Stomach (tissue), 8 donors: ENCODE measurements at regions not wholly inside any gene's neighbourhood (a gene's known extent, or its start where the extent isn't known, plus 50 kb on each side); places are given as distances from the start of the nearest gene placed in this dataset.

ENCODE experiments used
- DNase-seq, 2 donors: peaks; one replicate each; pipeline versions ENCODE4 v3.0.0 to v3.0.0-alpha.2; 2013 to 2019
- H3K27ac ChIP-seq, 5 donors: fragments of 200-600 bp in 4 of 5; sonication (generic) in 4 of 5; one replicate each; pipeline ENCODE4 v1.5.1; 2013 to 2019; ENCODE audit warnings: mild to moderate bottlenecking in 1 of 5, moderate library complexity in 1 of 5
- H3K27me3 ChIP-seq, 3 donors: fragments of 200-600 bp; sonication (generic); one replicate each; pipeline ENCODE4 v1.5.1; 2017 to 2019; ENCODE audit warnings: mixed run types in 1 of 3
- H3K36me3 ChIP-seq, 4 donors: fragments of 200-600 bp; sonication (generic); 1 replicate in 3 of 4; 2 replicates in 1 of 4; pipeline ENCODE4 v1.5.1; 2016 to 2019
- H3K4me1 ChIP-seq, 4 donors: fragments of 200-600 bp; sonication (generic); one replicate each; pipeline ENCODE4 v1.5.1; 2016 to 2019
- H3K4me3 ChIP-seq, 4 donors: fragments of 200-600 bp; sonication (generic) in 3 of 4; one replicate each; pipeline ENCODE4 v1.5.1; 2016 to 2019; ENCODE audit warnings: mild to moderate bottlenecking in 1 of 4
- H3K9me3 ChIP-seq, 4 donors: fragments of 200-600 bp; sonication (generic); one replicate each; pipeline ENCODE4 v1.5.1; 2016 to 2019
- CTCF ChIP-seq, 7 experiments: fragments of 450-650 bp in 4 of 7; fragments of 200-600 bp in 3 of 7; sonication (generic) in 3 of 7; IDR thresholded peaks; one replicate each; pipeline ENCODE4 v1.5.1; 2016 to 2019; ENCODE audit warnings: antibody characterized with exemption in 7 of 7, control low read depth in 2 of 7, mild to moderate bottlenecking in 1 of 7
- EP300 ChIP-seq: sonication (generic); formaldehyde crosslinking; IDR thresholded peaks from one replicate; pipeline ENCODE4 v1.6.1; 2017; ENCODE audit warnings: antibody characterized with exemption
- POLR2A ChIP-seq, 4 donors: fragments of 450-650 bp; IDR thresholded peaks; one replicate each; pipeline ENCODE4 v1.6.1; 2016; ENCODE audit warnings: antibody characterized with exemption in 4 of 4, control low read depth in 2 of 4, mild to moderate bottlenecking in 1 of 4, moderate library complexity in 1 of 4
- POLR2AphosphoS5 ChIP-seq, 3 donors: sonication (generic); formaldehyde crosslinking; IDR thresholded peaks; one replicate each; pipeline ENCODE4 v1.6.1; 2016; ENCODE audit warnings: antibody characterized with exemption in 3 of 3
- WGBS, 5 donors: extraction: QIAGEN DNeasy Blood & Tissue Kit in 3 of 5; methylation state at CpG; one replicate each; pipeline versions ENCODE4 v1.1.5 to v1.1.7; 2013 to 2018; 5-methylcytosine and 5-hydroxymethylcytosine counted together
- intact Hi-C: fragments of 100-400 bp; cut with DNase I; formaldehyde crosslinking; loops from one replicate; pipeline ENCODE4 v1.15.1; 2023; ENCODE audit warnings: low total_unique reads
- donor health status: healthy with polysubstance abuse.
- donor health status: Bipolar disorder and iron deficiency.
- donor health status: healthy.

GRCh38 chr6:26216886-26217713 is 129.9 kb downstream of the HFE start:
- peak; percentile 84 to 96 for DNase-seq
- 1 to 4% (median 1%) methylated on average over 24 to 44 of the region's 44 CpGs for WGBS, 5 donors
- intact Hi-C loops = no loop called here
- peak overlapping the region; percentile 46 to 53 (median 48) for H3K4me3 ChIP-seq
- H3K9me3 ChIP-seq = no peaks in the 10 kb centered on the region
- H3K36me3 ChIP-seq = no peaks in the 10 kb centered on the region
- peaks cover 2 to 87% (median 23%) of the 10 kb centered on the region in 3 donors for H3K27me3 ChIP-seq
- H3K4me1 ChIP-seq = peaks cover 4 to 31% (median 7%) of the 10 kb centered on the region in 4 donors
- peak overlapping the region; percentile 86 to 96 (median 96) for H3K27ac ChIP-seq
- peak in 4 of 7 experiments; percentile 21 to 36 (median 24) for TF ChIP-seq CTCF (IDR thresholded peaks at IDR 0.05)
- TF ChIP-seq EP300 = no peak
- TF ChIP-seq POLR2A (IDR thresholded peaks at IDR 0.05) = peak in 1 of 4 donors; percentile 36
- peak; percentile 64 to 81 (median 74) for TF ChIP-seq POLR2AphosphoS5 (IDR thresholded peaks at IDR 0.05)

- TF ChIP-seq POLR2A (IDR thresholded peaks at IDR 0.05) (no peak), POLR2AphosphoS5 (IDR thresholded peaks at IDR 0.05) (no peak), CTCF (IDR thresholded peaks at IDR 0.05) (no peak), EP300 (no peak)
- peak in 1 of 2 donors; percentile 76 for DNase-seq
- H3K27me3 ChIP-seq = peaks cover 2 to 92% (median 27%) of the 10 kb centered on the region in 3 donors
Measured at GRCh38 chr6:26217714-26218075, 130.5 kb downstream of the HFE start.

GRCh38 chr6:26218824-26219223 is 131.6 kb downstream of the HFE start:
- WGBS, 5 donors = 74 to 86% (median 79%) methylated on average over 2 of the region's 2 CpGs

More at GRCh38 chr6:26217714-26218075, 130.5 kb downstream of the HFE start:
- no peaks in the 10 kb centered on the region for H3K9me3 ChIP-seq
- H3K4me3 ChIP-seq = peak overlapping the region; percentile 46 to 53 (median 48)
- H3K27ac ChIP-seq = peak overlapping the region in 4 of 5 donors; percentile 86 to 96 (median 96)
- H3K36me3 ChIP-seq = no peaks in the 10 kb centered on the region
- H3K4me1 ChIP-seq = peaks cover 4 to 32% (median 7%) of the 10 kb centered on the region in 4 donors
- WGBS, 5 donors = 7 to 11% (median 7%) methylated on average over 10 of the region's 10 CpGs
- intact Hi-C loops = no loop called here

GRCh38 chr6:26220145-26220970 is 133.1 kb downstream of the HFE start:
- intact Hi-C loops = no loop called here
- no peak for TF ChIP-seq CTCF (IDR thresholded peaks at IDR 0.05)
- TF ChIP-seq POLR2AphosphoS5 (IDR thresholded peaks at IDR 0.05) = no peak
- no peak for TF ChIP-seq EP300
- TF ChIP-seq POLR2A (IDR thresholded peaks at IDR 0.05) = no peak
- H3K9me3 ChIP-seq = peaks cover 0 to 10% (median 7%) of the 10 kb centered on the region in 4 donors
- H3K27me3 ChIP-seq = peaks cover 2 to 95% (median 30%) of the 10 kb centered on the region in 3 donors
- 70 to 92% (median 90%) methylated on average over 5 of the region's 5 CpGs for WGBS, 5 donors
- no peaks in the 10 kb centered on the region for H3K36me3 ChIP-seq
- H3K4me1 ChIP-seq = peaks cover 2 to 41% (median 7%) of the 10 kb centered on the region in 4 donors
- no peak for DNase-seq
- H3K4me3 ChIP-seq = no peak overlapping the region
- H3K27ac ChIP-seq = no peak overlapping the region

More at GRCh38 chr6:26218824-26219223, 131.6 kb downstream of the HFE start:
- Histone ChIP-seq H3K9me3 (no peaks in the 10 kb centered on the region), H3K4me1 (peaks cover 4 to 37% (median 7%) of the 10 kb centered on the region in 4 donors), H3K27ac (no peak overlapping the region), H3K36me3 (no peaks in the 10 kb centered on the region), H3K27me3 (peaks cover 2 to 95% (median 31%) of the 10 kb centered on the region in 3 donors), H3K4me3 (no peak overlapping the region)
- DNase-seq = no peak
- intact Hi-C loops = no loop called here
- TF ChIP-seq POLR2AphosphoS5 (IDR thresholded peaks at IDR 0.05) (no peak), EP300 (no peak)
